Tibial artery (tissue), 4 donors: ENCODE measurements at regions not wholly inside any gene's neighbourhood (a gene's known extent, or its start where the extent isn't known, plus 50 kb on each side); places are given as distances from the start of the nearest gene placed in this dataset.

Source experiments
- DNase-seq, 2 donors: peaks; one replicate each; pipeline ENCODE4 v3.0.0-alpha.2; 2019
- H3K27ac ChIP-seq, 2 donors: fragments of 200-600 bp; sonication (generic) in 1 of 2; 1 replicate in 1 of 2; 2 replicates in 1 of 2; pipeline ENCODE4 v1.5.1; 2018 to 2019; ENCODE audit warnings: mild to moderate bottlenecking in 1 of 2
- H3K27me3 ChIP-seq, 2 donors: fragments of 200-600 bp; sonication (generic) in 1 of 2; one replicate each; pipeline versions ENCODE4 v1.5.1 to v1.6.0; 2016 to 2019
- H3K36me3 ChIP-seq, 3 donors: fragments of 200-600 bp; sonication (generic) in 2 of 3; one replicate each; pipeline ENCODE4 v1.5.1; 2016 to 2019; ENCODE audit warnings: mild to moderate bottlenecking in 2 of 3
- H3K4me1 ChIP-seq, 4 donors: fragments of 200-600 bp; sonication (generic) in 2 of 4; 1 replicate in 3 of 4; 2 replicates in 1 of 4; pipeline ENCODE4 v1.5.1; 2016 to 2019
- H3K4me3 ChIP-seq, 2 donors: fragments of 200-600 bp; sonication (generic) in 1 of 2; 1 replicate in 1 of 2; 2 replicates in 1 of 2; pipeline ENCODE4 v1.5.1; 2018 to 2019; ENCODE audit warnings: mild to moderate bottlenecking in 2 of 2
- H3K9me3 ChIP-seq, 3 donors: fragments of 200-600 bp; sonication (generic) in 1 of 3; one replicate each; pipeline ENCODE4 v1.5.1; 2016 to 2019
- intact Hi-C: fragments of 100-400 bp; cut with DNase I; formaldehyde crosslinking; loops from one replicate; pipeline ENCODE4 v1.15.0; 2023; ENCODE audit warnings: low total_unique reads
- TF ChIP-seq, protein P1 (sequence below), 2 experiments: fragments of 200-600 bp in 1 of 2; fragments of 450-650 bp in 1 of 2; IDR thresholded peaks; one replicate each; pipeline ENCODE4 v1.5.1; 2017 to 2019; ENCODE audit warnings: antibody characterized with exemption in 2 of 2, mild to moderate bottlenecking in 1 of 2, moderate library complexity in 1 of 2

DNA sequence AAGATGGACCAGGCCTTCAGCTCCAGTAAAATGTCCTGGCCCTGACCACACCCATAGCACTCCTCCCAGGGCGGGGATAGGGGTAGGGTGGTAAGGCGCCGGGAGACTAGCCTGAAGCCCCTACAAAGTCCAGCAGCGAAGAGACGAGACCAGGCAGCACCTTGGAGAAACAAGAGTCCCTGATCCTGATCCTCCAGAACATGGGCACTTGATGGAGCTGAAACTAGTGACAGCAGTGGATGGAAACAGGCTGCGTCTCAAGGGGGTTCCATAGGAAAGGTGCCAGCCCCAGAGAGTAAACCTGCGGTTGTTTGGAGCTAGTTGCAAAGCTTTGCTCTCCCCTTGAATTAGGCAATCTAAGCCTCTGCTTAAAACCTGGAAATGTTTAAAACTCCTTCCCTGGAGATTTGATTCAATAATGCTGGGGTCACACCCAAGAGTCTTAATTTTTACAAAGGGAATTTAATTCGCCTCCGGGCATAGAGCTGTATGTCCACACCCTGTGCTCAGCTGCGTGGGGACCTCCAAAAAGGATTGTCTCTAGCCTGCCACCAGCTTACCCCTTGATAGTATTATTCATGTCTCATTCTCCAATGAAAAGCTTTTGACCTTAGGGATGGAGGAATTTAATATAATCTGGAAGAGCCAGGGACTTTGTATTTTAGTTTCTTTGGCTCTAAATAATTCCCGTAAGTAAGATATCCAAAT lies 258.6 kb downstream of the PMP22 start:
- intact Hi-C loops, result no loop called here
- Histone ChIP-seq H3K36me3 (no peaks in the 10 kb centered on the region), H3K27me3 (no peaks in the 10 kb centered on the region), H3K4me1 (peaks cover 0 to 4% (median 0%) of the 10 kb centered on the region in 4 donors), H3K4me3 (no peak overlapping the region), H3K9me3 (no peaks in the 10 kb centered on the region), H3K27ac (no peak overlapping the region)
- no peak for DNase-seq
- TF ChIP-seq, protein P1, sequence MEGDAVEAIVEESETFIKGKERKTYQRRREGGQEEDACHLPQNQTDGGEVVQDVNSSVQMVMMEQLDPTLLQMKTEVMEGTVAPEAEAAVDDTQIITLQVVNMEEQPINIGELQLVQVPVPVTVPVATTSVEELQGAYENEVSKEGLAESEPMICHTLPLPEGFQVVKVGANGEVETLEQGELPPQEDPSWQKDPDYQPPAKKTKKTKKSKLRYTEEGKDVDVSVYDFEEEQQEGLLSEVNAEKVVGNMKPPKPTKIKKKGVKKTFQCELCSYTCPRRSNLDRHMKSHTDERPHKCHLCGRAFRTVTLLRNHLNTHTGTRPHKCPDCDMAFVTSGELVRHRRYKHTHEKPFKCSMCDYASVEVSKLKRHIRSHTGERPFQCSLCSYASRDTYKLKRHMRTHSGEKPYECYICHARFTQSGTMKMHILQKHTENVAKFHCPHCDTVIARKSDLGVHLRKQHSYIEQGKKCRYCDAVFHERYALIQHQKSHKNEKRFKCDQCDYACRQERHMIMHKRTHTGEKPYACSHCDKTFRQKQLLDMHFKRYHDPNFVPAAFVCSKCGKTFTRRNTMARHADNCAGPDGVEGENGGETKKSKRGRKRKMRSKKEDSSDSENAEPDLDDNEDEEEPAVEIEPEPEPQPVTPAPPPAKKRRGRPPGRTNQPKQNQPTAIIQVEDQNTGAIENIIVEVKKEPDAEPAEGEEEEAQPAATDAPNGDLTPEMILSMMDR (IDR thresholded peaks at IDR 0.05), result no peak

DNA sequence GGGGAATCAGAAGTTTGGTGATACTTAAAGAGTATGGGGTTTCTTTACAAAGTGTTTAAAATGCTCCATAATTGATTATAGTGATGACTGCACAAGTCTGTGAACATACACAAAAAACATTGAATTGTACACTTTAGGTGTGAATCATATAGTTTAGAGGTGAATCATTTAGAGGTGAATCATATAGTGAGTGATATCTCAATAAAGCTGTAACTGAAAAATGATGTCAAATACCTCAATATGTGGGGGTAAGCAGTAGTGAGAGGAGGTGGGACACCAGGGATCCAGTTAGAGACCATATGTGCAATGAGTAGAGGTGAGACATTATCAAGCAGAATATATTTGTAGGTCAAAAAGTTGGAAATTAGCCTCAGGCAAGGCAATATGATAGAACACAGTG lies 264.5 kb downstream of the PMP22 start:
- TF ChIP-seq, protein P1 (IDR thresholded peaks at IDR 0.05), result no peak
- Histone ChIP-seq H3K36me3 (no peaks in the 10 kb centered on the region), H3K4me3 (no peak overlapping the region), H3K27me3 (no peaks in the 10 kb centered on the region), H3K9me3 (no peaks in the 10 kb centered on the region), H3K27ac (no peak overlapping the region), H3K4me1 (no peaks in the 10 kb centered on the region)
- intact Hi-C loops, result no loop called here
- DNase-seq, result no peak

DNA sequence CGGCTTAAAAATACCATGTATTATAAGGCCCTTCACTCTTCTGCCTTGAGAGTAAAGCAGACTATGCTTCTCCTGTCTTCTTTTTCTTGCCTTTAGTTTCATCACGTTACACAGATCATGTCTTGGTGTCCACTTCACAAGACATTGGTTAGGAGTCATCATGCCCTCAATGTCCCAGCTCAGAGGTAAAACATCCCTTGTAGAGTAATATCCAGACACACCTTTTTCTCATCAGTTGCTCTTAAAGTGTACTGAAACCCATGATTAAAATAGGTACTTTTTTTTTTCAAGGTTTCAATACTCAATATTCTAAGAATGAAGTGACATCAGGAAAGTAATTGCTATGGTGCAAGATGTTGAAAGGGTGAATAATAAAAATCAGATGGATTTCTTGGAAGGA lies 267.8 kb downstream of the PMP22 start:
- no peaks in the 10 kb centered on the region for H3K27me3 ChIP-seq
- H3K27ac ChIP-seq, result no peak overlapping the region
- no peaks in the 10 kb centered on the region for H3K36me3 ChIP-seq
- H3K9me3 ChIP-seq, result no peaks in the 10 kb centered on the region
- TF ChIP-seq, protein P1 (IDR thresholded peaks at IDR 0.05), result no peak
- intact Hi-C loops, result loop anchor here (10.0 kb wide), 1 partner anchor 58 kb away; no protein-coding TSS in a partner anchor
- no peaks in the 10 kb centered on the region for H3K4me1 ChIP-seq
- no peak overlapping the region for H3K4me3 ChIP-seq
- DNase-seq, result no peak

DNA sequence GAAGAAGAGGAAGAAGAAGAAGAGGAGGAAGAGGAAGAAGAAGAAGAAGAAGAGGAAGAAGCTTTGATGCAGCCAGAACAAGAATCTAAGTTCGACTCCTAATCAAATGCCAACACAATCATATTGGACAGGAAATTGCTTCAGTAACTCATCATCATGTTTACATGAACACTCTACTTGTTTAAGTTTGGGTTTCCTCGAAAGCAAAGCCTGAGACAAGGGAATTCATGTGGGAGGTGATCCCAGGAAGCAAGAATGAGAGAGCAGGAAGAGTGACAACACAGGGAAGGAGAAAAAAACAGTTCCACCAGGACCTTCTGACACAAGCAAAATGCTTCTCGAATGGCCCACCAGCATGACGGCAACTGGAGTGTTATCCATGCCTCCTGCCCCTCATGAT lies 279.0 kb downstream of the PMP22 start:
- H3K36me3 ChIP-seq, result no peaks in the 10 kb centered on the region
- TF ChIP-seq, protein P1 (IDR thresholded peaks at IDR 0.05), result no peak
- DNase-seq, result no peak
- no peaks in the 10 kb centered on the region for H3K27me3 ChIP-seq
- H3K4me1 ChIP-seq, result no peaks in the 10 kb centered on the region
- H3K4me3 ChIP-seq, result no peak overlapping the region
- H3K9me3 ChIP-seq, result no peaks in the 10 kb centered on the region
- intact Hi-C loops, result no loop called here
- no peak overlapping the region for H3K27ac ChIP-seq

DNA sequence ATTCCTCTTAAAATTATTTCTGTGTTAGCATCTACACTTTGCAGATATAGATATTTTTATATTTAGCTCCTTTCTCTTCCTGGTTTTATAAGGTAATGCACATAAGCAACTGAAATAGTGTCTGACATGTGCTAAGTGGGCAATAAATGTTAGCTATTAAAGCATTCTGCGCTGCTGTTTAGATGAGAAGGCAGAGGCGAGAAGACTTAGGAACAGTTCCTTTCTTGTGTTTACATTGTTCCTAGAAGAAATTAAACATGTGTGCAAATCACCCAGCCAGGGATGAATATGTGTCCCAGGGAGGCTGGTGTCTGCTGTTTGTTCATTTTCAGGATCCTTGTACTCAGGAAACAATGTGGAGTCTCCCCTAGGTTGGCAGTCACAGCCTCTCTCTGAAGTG lies 292.3 kb downstream of the PMP22 start:
- no peak overlapping the region for H3K27ac ChIP-seq
- DNase-seq, result no peak
- intact Hi-C loops, result no loop called here
- H3K9me3 ChIP-seq, result peaks cover 0 to 19% (median 5%) of the 10 kb centered on the region in 3 donors
- H3K4me1 ChIP-seq, result no peaks in the 10 kb centered on the region
- H3K4me3 ChIP-seq, result no peak overlapping the region
- TF ChIP-seq, protein P1 (IDR thresholded peaks at IDR 0.05), result no peak
- H3K27me3 ChIP-seq, result no peaks in the 10 kb centered on the region
- H3K36me3 ChIP-seq, result no peaks in the 10 kb centered on the region
